ENCODE measurements at regions not wholly inside any gene's neighbourhood (a gene's known extent, or its start where the extent isn't known, plus 50 kb on each side); places are given as distances from the start of the nearest gene placed in this dataset.

- Histone ChIP-seq H3K18ac (ENCODE audit: low read length) (no peak overlapping the region), H3K9ac (ENCODE audit: low read depth, low read length, poor library complexity) (no peak overlapping the region), H4K91ac (ENCODE audit: low read depth, low read length, poor library complexity) (no peak overlapping the region), H3K9me3 (replicated peaks in 1 of 2; ENCODE audit: control insufficient read depth in 2 of 2, insufficient read depth in 1 of 2, low read depth in 1 of 2, low read length in 2 of 2) (no peaks in the 10 kb centered on the region), H3K79me1 (ENCODE audit: low read depth, low read length) (no peaks in the 10 kb centered on the region), H3K27ac (replicated peaks; ENCODE audit: low read length) (no peak overlapping the region), H3K36me3 (replicated peaks in 1 of 2; ENCODE audit: control insufficient read depth in 2 of 2, insufficient read depth in 2 of 2, low read length in 2 of 2) (no peaks in the 10 kb centered on the region), H3K23ac (ENCODE audit: low read depth, low read length, poor library complexity) (no peak overlapping the region), H3K4me2 (ENCODE audit: insufficient read depth, low read length, poor library complexity, severe bottlenecking) (no peak overlapping the region), H3K27me3 (ENCODE audit: control insufficient read depth in 3 of 3, insufficient read depth in 3 of 3, low read depth in 1 of 3, low read length in 3 of 3) (no peaks in the 10 kb centered on the region), H2AFZ (ENCODE audit: low read length) (no peak overlapping the region), H3K14ac (ENCODE audit: low read length) (no peak overlapping the region), H2BK12ac (ENCODE audit: low read length) (no peak overlapping the region), H3K4me3 (ENCODE audit: low read length in 2 of 2) (no peak overlapping the region), H3K4ac (ENCODE audit: low read length) (no peak overlapping the region), H2BK120ac (ENCODE audit: low read depth, low read length) (no peak overlapping the region), H3K4me1 (ENCODE audit: control insufficient read depth in 2 of 2, insufficient read depth in 1 of 2, low read depth in 1 of 2, low read length in 2 of 2) (no peaks in the 10 kb centered on the region), H2AK5ac (ENCODE audit: low read depth, low read length) (no peak overlapping the region), H2BK5ac (ENCODE audit: low read length) (no peak overlapping the region), H2BK15ac (ENCODE audit: low read length) (no peak overlapping the region), H4K8ac (ENCODE audit: low read depth, low read length) (no peak overlapping the region)
- DNase-seq (ENCODE audit: low spot score), result no peak
- WGBS, 2 donors (ENCODE audit: extremely low coverage in 2 of 2, insufficient read length in 2 of 2, insufficient replicate concordance in 1 of 2), result no CpG with 5 or more reads among the region's 2 CpGs
Observed at GRCh38 chr4:179552131-179552530, 2109.9 kb upstream of the AGA start.

GRCh38 chr4:179563741-179564140, 2121.5 kb upstream of the AGA start:
- no CpG with 5 or more reads among the region's 4 CpGs for WGBS, 2 donors (ENCODE audit: extremely low coverage in 2 of 2, insufficient read length in 2 of 2, insufficient replicate concordance in 1 of 2)
- H2AFZ ChIP-seq (ENCODE audit: low read length), result peak overlapping the region; percentile 27
- no peaks in the 10 kb centered on the region for H3K79me1 ChIP-seq (ENCODE audit: low read depth, low read length)
- H4K91ac ChIP-seq (ENCODE audit: low read depth, low read length, poor library complexity), result no peak overlapping the region
- H2BK15ac ChIP-seq (ENCODE audit: low read length), result no peak overlapping the region
- no peak overlapping the region for H2BK12ac ChIP-seq (ENCODE audit: low read length)
- peaks cover 0 to 6% of the 10 kb centered on the region in 2 donors for H3K4me1 ChIP-seq (ENCODE audit: control insufficient read depth in 2 of 2, insufficient read depth in 1 of 2, low read depth in 1 of 2, low read length in 2 of 2)
- H3K27ac ChIP-seq (replicated peaks; ENCODE audit: low read length), result peak overlapping the region; percentile 40
- no peak overlapping the region for H2BK5ac ChIP-seq (ENCODE audit: low read length)
- no peaks in the 10 kb centered on the region for H3K27me3 ChIP-seq (ENCODE audit: control insufficient read depth in 3 of 3, insufficient read depth in 3 of 3, low read depth in 1 of 3, low read length in 3 of 3)
- peak; percentile 32 for DNase-seq (ENCODE audit: low spot score)
- no peak overlapping the region for H4K8ac ChIP-seq (ENCODE audit: low read depth, low read length)
- H2AK5ac ChIP-seq (ENCODE audit: low read depth, low read length), result no peak overlapping the region
- no peak overlapping the region for H3K14ac ChIP-seq (ENCODE audit: low read length)
- H3K4ac ChIP-seq (ENCODE audit: low read length), result no peak overlapping the region
- no peak overlapping the region for H2BK120ac ChIP-seq (ENCODE audit: low read depth, low read length)
- no peak overlapping the region for H3K4me3 ChIP-seq (ENCODE audit: low read length in 2 of 2)
- H3K23ac ChIP-seq (ENCODE audit: low read depth, low read length, poor library complexity), result no peak overlapping the region
- no peaks in the 10 kb centered on the region for H3K9me3 ChIP-seq (replicated peaks in 1 of 2; ENCODE audit: control insufficient read depth in 2 of 2, insufficient read depth in 1 of 2, low read depth in 1 of 2, low read length in 2 of 2)
- no peak overlapping the region for H3K18ac ChIP-seq (ENCODE audit: low read length)
- no peak overlapping the region for H3K9ac ChIP-seq (ENCODE audit: low read depth, low read length, poor library complexity)
- no peaks in the 10 kb centered on the region for H3K36me3 ChIP-seq (replicated peaks in 1 of 2; ENCODE audit: control insufficient read depth in 2 of 2, insufficient read depth in 2 of 2, low read length in 2 of 2)
- no peak overlapping the region for H3K4me2 ChIP-seq (ENCODE audit: insufficient read depth, low read length, poor library complexity, severe bottlenecking)

- H2BK12ac ChIP-seq (ENCODE audit: low read length), result no peak overlapping the region
- no peak overlapping the region for H3K27ac ChIP-seq (replicated peaks; ENCODE audit: low read length)
- no peak overlapping the region for H3K18ac ChIP-seq (ENCODE audit: low read length)
- H3K14ac ChIP-seq (ENCODE audit: low read length), result no peak overlapping the region
- H3K4me3 ChIP-seq (ENCODE audit: low read length in 2 of 2), result no peak overlapping the region
- no peaks in the 10 kb centered on the region for H3K79me1 ChIP-seq (ENCODE audit: low read depth, low read length)
- no peak overlapping the region for H3K4ac ChIP-seq (ENCODE audit: low read length)
- no peak overlapping the region for H2AFZ ChIP-seq (ENCODE audit: low read length)
- H3K27me3 ChIP-seq (ENCODE audit: control insufficient read depth in 3 of 3, insufficient read depth in 3 of 3, low read depth in 1 of 3, low read length in 3 of 3), result no peaks in the 10 kb centered on the region
- no peak overlapping the region for H2AK5ac ChIP-seq (ENCODE audit: low read depth, low read length)
- WGBS, 2 donors (ENCODE audit: extremely low coverage in 2 of 2, insufficient read length in 2 of 2, insufficient replicate concordance in 1 of 2), result no CpG with 5 or more reads among the region's 2 CpGs
- H3K4me2 ChIP-seq (ENCODE audit: insufficient read depth, low read length, poor library complexity, severe bottlenecking), result no peak overlapping the region
- no peaks in the 10 kb centered on the region for H3K9me3 ChIP-seq (replicated peaks in 1 of 2; ENCODE audit: control insufficient read depth in 2 of 2, insufficient read depth in 1 of 2, low read depth in 1 of 2, low read length in 2 of 2)
- no peaks in the 10 kb centered on the region for H3K4me1 ChIP-seq (ENCODE audit: control insufficient read depth in 2 of 2, insufficient read depth in 1 of 2, low read depth in 1 of 2, low read length in 2 of 2)
- no peak overlapping the region for H4K8ac ChIP-seq (ENCODE audit: low read depth, low read length)
- no peak overlapping the region for H2BK120ac ChIP-seq (ENCODE audit: low read depth, low read length)
- H4K91ac ChIP-seq (ENCODE audit: low read depth, low read length, poor library complexity), result no peak overlapping the region
- no peak overlapping the region for H2BK15ac ChIP-seq (ENCODE audit: low read length)
- no peak for DNase-seq (ENCODE audit: low spot score)
- H3K36me3 ChIP-seq (replicated peaks in 1 of 2; ENCODE audit: control insufficient read depth in 2 of 2, insufficient read depth in 2 of 2, low read length in 2 of 2), result no peaks in the 10 kb centered on the region
- H2BK5ac ChIP-seq (ENCODE audit: low read length), result no peak overlapping the region
- no peak overlapping the region for H3K23ac ChIP-seq (ENCODE audit: low read depth, low read length, poor library complexity)
- H3K9ac ChIP-seq (ENCODE audit: low read depth, low read length, poor library complexity), result no peak overlapping the region
Observed at GRCh38 chr4:179569549-179569948, 2127.3 kb upstream of the AGA start.

- Histone ChIP-seq H3K79me1 (ENCODE audit: low read depth, low read length) (no peaks in the 10 kb centered on the region), H2AFZ (ENCODE audit: low read length) (no peak overlapping the region), H3K18ac (ENCODE audit: low read length) (no peak overlapping the region), H3K27ac (replicated peaks; ENCODE audit: low read length) (no peak overlapping the region), H3K14ac (ENCODE audit: low read length) (no peak overlapping the region), H2BK120ac (ENCODE audit: low read depth, low read length) (no peak overlapping the region), H3K4me3 (ENCODE audit: low read length in 2 of 2) (no peak overlapping the region), H3K4me2 (ENCODE audit: insufficient read depth, low read length, poor library complexity, severe bottlenecking) (no peak overlapping the region), H4K91ac (ENCODE audit: low read depth, low read length, poor library complexity) (no peak overlapping the region), H4K8ac (ENCODE audit: low read depth, low read length) (no peak overlapping the region), H2BK12ac (ENCODE audit: low read length) (no peak overlapping the region), H3K27me3 (ENCODE audit: control insufficient read depth in 3 of 3, insufficient read depth in 3 of 3, low read depth in 1 of 3, low read length in 3 of 3) (no peaks in the 10 kb centered on the region), H3K9ac (ENCODE audit: low read depth, low read length, poor library complexity) (no peak overlapping the region), H3K9me3 (replicated peaks in 1 of 2; ENCODE audit: control insufficient read depth in 2 of 2, insufficient read depth in 1 of 2, low read depth in 1 of 2, low read length in 2 of 2) (no peaks in the 10 kb centered on the region), H3K4ac (ENCODE audit: low read length) (no peak overlapping the region), H2BK15ac (ENCODE audit: low read length) (no peak overlapping the region), H3K4me1 (ENCODE audit: control insufficient read depth in 2 of 2, insufficient read depth in 1 of 2, low read depth in 1 of 2, low read length in 2 of 2) (peaks cover 0 to 7% of the 10 kb centered on the region in 2 donors), H3K23ac (ENCODE audit: low read depth, low read length, poor library complexity) (no peak overlapping the region), H3K36me3 (replicated peaks in 1 of 2; ENCODE audit: control insufficient read depth in 2 of 2, insufficient read depth in 2 of 2, low read length in 2 of 2) (no peaks in the 10 kb centered on the region), H2AK5ac (ENCODE audit: low read depth, low read length) (no peak overlapping the region), H2BK5ac (ENCODE audit: low read length) (no peak overlapping the region)
- no peak for DNase-seq (ENCODE audit: low spot score)
- no CpG with 5 or more reads among the region's 3 CpGs for WGBS, 2 donors (ENCODE audit: extremely low coverage in 2 of 2, insufficient read length in 2 of 2, insufficient replicate concordance in 1 of 2)
Observed at GRCh38 chr4:179582164-179582905, 2140.1 kb upstream of the AGA start.

Data from neuronal stem cell (in vitro differentiated cells).